Left lobe of liver (tissue), 2 donors: ENCODE measurements at regions not wholly inside any gene's neighbourhood (a gene's known extent, or its start where the extent isn't known, plus 50 kb on each side); places are given as distances from the start of the nearest gene placed in this dataset.

ENCODE experiments used
- ATAC-seq: fragments of 200-7000 bp; cut with Tn5 transposase; one replicate; pipeline ENCODE4 v1.9.1; 2020; ENCODE audit warnings: mild to moderate bottlenecking, moderate library complexity
- DNase-seq: peaks from one replicate; pipeline ENCODE4 v3.0.0-alpha.2; 2020; ENCODE audit warnings: low spot score
- donor health status: DM: no; HTN: no; CAD: no; lungs with moderate emphysema.
- donor health status: DM: no; HTN: yes; CAD: no.

GRCh38 chr15:73001840-73002239 is 50.4 kb upstream of the NEO1 start:
- no peak for ATAC-seq
- DNase-seq: no peak

GRCh38 chr15:73000293-73000692 is 52.0 kb upstream of the NEO1 start:
- DNase-seq: no peak
- ATAC-seq: no peak

- DNase-seq: no peak
- no peak for ATAC-seq
These were observed 52.7 kb upstream of the NEO1 start for GRCh38 chr15:72999586-72999985.

- no peak for ATAC-seq
- no peak for DNase-seq
These were observed 53.4 kb upstream of the NEO1 start for GRCh38 chr15:72998681-72999466.

GRCh38 chr15:72998226-72998625 is 54.0 kb upstream of the NEO1 start:
- DNase-seq: no peak
- ATAC-seq: no peak

- ATAC-seq: no peak
- no peak for DNase-seq
These were observed 56.4 kb upstream of the NEO1 start for GRCh38 chr15:72995849-72996248.

- DNase-seq: no peak
- no peak for ATAC-seq
These were observed 57.6 kb upstream of the NEO1 start for GRCh38 chr15:72994534-72995177.

GRCh38 chr15:72992841-72993252 is 59.4 kb upstream of the NEO1 start:
- ATAC-seq: no peak
- no peak for DNase-seq

GRCh38 chr15:72991026-72991425 is 61.2 kb upstream of the NEO1 start:
- ATAC-seq: no peak

GRCh38 chr15:72983801-72984545 is 68.3 kb upstream of the NEO1 start:
- ATAC-seq (no peak), DNase-seq (no peak)

More at GRCh38 chr15:72991026-72991425, 61.2 kb upstream of the NEO1 start:
- no peak for DNase-seq

- ATAC-seq (no peak), DNase-seq (no peak)
These were observed 69.5 kb upstream of the NEO1 start for GRCh38 chr15:72982714-72983113.

GRCh38 chr15:72980661-72981060 is 71.6 kb upstream of the NEO1 start:
- no peak for ATAC-seq
- no peak for DNase-seq

- ATAC-seq (no peak), DNase-seq (no peak)
These were observed 72.5 kb upstream of the NEO1 start for GRCh38 chr15:72979791-72980190.

GRCh38 chr15:72979308-72979707 is 73.0 kb upstream of the NEO1 start:
- ATAC-seq (no peak), DNase-seq (no peak)

GRCh38 chr15:72978223-72978622 is 74.0 kb upstream of the NEO1 start:
- DNase-seq: no peak
- no peak for ATAC-seq

- ATAC-seq (no peak), DNase-seq (no peak)
These were observed 79.9 kb upstream of the NEO1 start for GRCh38 chr15:72972362-72972761.

GRCh38 chr15:72971766-72972165 is 80.5 kb upstream of the NEO1 start:
- ATAC-seq (no peak), DNase-seq (no peak)

GRCh38 chr15:72970933-72971760 is 81.1 kb upstream of the NEO1 start:
- no peak for DNase-seq
- peak; percentile 53 for ATAC-seq

GRCh38 chr15:72968531-72968922 is 83.7 kb upstream of the NEO1 start:
- no peak for ATAC-seq

GRCh38 chr15:72967811-72968530 is 84.3 kb upstream of the NEO1 start:
- ATAC-seq (no peak), DNase-seq (no peak)

More at GRCh38 chr15:72968531-72968922, 83.7 kb upstream of the NEO1 start:
- no peak for DNase-seq
